ENCODE measurements at regions not wholly inside any gene's neighbourhood (a gene's known extent, or its start where the extent isn't known, plus 50 kb on each side); places are given as distances from the start of the nearest gene placed in this dataset.

DNA sequence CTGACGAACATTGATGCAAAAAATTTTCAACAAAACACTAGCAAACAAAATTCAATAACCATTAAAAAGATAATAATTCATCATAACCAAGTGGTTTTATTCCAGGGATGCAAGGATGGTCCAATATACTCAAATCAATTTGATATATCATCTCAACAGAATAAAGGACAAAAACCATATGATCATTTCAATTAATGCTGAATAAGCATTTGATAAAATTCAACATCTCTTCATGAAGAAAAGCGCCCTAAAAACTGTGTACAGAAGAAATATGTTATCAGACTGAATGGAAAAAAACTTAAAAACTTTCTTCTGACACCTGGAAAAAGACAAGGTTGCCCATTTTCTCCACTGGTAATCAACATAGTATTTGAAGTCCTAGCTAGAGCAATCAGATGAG is 720.3 kb upstream of the RGMB start:
- DNase-seq (ENCODE audit: low read depth in 3 of 3), result no peak

DNA sequence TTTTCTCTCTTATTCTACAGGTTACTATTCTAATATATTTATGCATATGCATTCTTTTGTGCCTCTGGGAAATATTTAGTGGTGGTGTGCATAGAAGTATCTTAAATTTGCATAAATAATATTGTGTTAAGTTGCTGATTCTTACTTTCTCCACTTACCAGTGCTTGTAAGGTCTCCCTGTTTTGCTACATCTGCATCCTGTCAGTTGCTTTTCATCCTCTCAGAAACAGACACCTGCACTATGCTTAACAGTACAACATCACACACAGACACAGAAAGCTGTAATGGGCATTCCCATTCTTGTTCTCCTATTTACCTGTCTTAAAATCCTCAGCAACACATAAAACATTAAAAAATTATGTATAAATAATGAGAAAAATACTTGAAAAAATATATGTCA is 713.3 kb upstream of the RGMB start:
- DNase-seq (ENCODE audit: low read depth in 3 of 3), result no peak

DNA sequence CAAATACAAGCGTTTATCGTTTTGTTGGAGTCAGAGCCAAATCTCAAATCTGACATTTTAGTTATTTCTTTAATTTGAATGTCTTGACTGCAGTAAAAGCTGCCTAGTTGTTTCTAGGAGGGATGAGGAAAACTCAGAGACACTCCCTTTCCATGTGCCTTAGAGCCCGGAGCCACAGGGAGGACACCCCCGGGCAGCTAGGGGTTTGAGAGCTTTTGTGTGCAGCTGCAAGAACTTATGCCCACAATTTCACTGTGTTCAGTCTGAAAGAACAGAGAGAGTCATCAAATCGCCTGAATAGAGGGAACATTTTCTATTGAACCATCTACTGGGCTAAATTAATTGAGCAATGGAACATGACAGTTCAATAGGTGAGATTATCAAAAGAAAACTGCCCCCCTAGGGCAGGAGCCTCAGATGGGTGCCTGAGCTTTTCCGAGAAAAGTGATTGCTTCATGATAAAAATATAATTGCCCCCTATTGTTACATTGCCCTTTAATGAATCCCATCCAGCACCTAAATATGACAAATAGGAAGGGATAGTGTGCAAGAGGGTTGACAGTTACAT is 709.3 kb upstream of the RGMB start:
- DNase-seq (ENCODE audit: low read depth in 3 of 3), result no peak

DNA sequence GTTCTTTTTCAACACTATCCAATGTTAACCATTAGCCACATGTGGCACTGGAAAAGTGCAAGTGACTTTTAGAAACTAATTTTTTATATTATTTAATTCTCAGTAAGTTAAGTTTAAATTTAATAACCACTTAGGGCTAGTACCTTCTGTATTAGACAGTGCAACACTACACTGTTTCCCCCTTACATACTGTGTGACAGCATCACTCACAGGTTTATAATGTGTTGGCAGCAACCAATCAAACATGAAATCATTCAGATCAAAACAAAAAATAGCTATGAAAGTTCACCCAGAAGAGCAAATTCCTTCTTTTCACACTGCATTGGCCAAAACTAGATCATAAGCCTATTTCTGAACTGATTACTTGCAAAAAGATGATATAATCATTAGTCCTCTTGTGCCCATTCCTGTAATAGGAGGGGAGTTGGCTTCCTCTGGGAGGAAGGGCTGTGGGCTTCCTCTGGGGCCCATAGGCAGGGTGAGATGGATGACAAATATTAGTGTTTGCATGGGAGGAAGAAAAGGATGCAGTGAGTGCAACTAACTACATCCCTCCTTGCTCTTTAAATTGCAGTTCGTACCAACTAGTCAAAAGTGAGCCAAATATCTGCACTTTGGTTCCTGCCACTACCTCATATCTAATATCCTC is 708.1 kb upstream of the RGMB start:
- DNase-seq (ENCODE audit: low read depth in 3 of 3), result no peak

DNA sequence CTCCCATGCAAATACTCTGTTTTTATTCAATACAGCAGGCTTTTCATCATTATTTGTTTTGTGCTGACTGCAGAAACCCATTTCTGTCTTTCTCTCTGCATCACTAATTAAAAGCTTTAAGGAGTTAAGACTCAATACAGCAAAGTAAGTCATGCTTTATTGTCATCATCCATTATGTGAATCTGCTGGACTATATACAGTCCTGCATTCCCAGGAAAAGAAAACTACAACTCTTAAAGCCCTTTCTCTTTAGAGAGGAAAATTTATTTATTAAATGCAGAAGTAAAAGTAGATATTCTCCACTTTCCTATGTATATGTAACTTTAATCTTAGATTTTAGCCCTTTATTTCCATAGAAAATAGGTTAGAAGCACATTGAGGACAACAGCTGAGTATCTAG is 706.6 kb upstream of the RGMB start:
- DNase-seq (ENCODE audit: low read depth in 3 of 3), result no peak

DNA sequence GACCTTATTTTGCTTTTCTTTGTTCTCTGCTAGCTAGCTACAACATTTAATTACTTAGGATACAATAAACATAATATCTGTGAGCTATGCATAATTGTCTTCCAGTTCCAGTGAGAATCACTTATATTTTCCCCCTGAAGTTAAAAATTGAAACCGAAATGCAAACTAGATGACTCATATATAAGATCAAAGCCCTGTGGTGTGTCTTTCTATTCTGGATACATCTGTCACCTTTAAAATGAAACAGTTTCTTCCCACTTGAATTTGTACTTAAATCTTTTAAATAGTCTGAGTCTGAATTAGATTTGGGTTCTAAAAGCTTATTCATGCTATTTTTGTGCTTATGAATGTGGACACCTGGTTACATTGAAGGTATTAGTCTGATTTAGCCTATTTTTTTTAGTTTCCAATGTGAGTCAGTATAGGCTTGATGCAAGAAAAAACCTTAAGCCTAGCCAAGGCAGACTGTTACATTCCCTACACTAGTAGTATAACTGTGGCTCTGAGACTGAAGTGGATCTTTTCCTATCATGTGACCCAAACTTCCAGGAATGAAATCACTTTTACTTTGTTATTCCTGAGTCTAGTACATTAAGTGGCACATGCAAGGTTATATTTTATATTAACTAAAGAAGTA is 703.5 kb upstream of the RGMB start:
- DNase-seq (ENCODE audit: low read depth in 3 of 3), result no peak

DNA sequence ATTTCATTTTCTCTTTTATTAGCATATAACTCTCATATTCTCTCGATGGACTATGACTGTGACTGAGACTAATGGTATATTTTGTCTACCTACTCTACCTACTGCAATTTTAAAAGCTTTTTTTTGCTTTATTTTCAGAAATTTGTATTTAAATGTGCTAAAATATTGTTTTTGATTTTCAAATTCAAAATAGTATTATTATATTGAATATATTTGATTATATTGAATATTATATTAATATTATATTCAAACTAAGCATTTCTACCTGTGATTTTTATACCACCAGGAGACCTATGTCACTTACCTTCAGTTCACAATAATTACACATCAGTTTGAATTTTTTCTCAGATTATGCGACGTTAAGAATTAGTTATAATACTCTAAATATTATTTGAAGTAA is 700.5 kb upstream of the RGMB start:
- no peak for DNase-seq (ENCODE audit: low read depth in 3 of 3)

DNA sequence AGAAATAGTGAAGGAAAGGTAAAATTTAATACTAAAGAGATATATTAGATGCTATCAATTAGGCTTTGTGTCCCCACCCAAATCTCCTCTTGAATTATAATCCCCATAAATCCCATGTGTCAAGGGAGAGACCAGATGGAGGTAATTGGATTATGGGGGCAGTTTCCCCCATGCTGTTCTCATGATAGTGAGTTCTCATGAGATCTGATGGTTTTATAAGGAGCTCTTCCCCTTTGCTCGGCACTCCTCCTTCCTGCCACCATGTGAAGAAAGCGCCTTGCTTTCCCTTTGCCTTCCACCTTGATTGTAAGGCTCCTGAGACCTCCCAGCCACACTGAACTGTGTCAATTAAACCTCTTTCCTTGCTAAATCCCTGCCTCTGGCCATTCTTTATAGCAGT is 697.0 kb upstream of the RGMB start:
- no peak for DNase-seq (ENCODE audit: low read depth in 3 of 3)

DNA sequence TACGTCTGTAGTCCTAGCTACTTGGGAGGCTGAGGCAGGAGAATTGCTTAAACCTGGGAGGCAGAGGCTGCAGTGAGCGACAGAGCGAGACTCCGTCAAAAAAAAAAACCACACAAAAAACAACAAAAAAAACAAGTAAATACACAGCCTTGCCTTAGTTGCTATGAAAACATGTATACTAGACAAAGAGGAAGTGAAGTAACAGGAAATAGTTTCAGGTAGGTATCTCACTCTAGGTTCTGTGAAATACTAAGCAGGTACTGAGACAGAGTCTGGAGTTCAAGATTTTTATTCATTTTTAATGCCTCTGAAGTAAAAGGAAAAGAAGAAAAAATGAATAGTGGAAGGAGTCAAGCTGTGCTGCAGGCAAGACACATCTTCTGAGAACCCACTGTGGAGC is 687.9 kb upstream of the RGMB start:
- DNase-seq (ENCODE audit: low read depth in 3 of 3), result no peak

DNA sequence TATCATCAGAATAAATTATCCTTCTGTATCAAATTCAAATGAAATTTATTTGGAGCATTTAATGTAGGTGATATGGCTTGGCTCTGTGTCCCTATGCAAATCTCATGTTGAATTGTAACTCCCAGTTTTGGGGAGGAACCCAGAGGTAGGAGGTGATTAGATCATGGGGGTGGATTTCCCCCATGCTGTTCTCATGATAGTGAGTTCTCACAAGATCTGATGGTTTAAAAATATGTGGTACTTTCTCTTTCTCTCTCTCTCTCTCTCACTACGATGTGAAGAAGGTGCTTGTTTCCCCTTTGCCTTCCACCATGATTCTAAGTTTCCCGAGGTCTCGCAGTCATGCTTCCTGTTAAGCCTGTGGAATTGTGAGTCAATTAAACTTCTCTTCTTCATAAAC is 678.4 kb upstream of the RGMB start:
- no peak for DNase-seq (ENCODE audit: low read depth in 3 of 3)

DNA sequence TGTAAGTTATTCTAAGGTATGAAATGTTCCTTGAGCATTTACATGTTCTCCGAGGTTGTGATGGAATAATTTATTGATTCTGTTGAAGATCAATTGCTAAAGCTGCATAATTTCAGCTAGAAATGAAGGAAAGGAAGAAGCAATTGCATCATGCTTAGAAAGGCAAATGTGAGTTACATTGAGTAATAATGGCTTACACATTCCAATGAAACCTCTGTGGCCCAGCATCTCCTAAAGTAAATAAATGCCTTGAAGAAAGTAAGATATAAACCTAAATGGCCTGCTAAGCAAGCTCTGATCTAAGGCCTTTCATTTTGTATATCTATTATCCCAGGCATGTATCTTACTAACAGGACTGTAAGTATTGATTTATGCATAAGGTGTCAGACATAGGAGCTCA is 677.3 kb upstream of the RGMB start:
- no peak for DNase-seq (ENCODE audit: low read depth in 3 of 3)

DNA sequence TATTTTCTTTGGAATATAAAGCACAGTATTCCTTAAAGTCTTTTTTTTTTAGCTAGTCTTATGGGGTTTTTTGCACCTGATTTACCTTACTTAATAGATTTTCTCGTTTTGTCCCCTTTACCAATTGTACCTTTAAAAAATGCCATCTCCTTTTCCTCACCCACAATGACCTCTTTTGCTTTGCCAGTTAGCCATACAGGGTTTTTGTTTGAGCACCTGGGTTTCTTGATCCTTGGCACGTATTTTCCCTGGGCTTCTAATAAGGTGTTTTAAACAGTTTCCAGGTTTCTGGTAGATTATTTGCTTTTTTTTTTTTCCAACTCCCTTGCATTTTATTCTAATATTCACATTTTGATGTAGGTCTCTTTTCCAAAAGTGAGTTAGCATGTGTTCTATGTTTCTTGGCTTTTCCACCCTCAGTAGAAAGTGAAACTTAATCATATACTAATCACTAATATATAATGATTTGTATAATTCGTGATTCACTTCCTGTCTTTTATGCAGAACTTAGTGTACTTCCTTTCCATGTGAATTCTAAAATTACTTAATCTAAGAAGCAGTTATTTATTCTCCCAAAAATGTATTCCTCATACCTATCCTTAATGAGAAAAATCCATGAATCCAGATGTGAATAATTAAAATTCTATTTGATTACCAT is 673.9 kb upstream of the RGMB start:
- DNase-seq (ENCODE audit: low read depth in 3 of 3), result no peak

DNA sequence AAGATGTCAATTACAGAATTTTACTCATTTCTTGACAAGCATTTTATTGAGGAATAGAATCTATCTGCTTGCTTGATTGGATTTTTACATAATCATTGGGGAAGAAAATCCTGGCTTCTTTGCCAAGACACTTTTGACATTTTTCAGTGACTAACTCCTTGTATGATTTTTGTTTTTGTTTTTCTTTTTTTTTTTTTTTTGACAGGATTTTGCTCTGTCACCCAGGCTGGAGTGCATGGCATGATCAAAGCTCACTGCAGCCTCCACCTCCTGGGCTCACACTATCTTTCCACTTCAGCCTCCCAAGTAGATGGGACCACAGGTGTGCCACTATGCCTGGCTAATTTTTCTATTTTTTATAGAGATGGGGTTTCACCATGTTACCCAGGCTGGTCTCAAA is 672.3 kb upstream of the RGMB start:
- DNase-seq (ENCODE audit: low read depth in 3 of 3), result no peak

DNA sequence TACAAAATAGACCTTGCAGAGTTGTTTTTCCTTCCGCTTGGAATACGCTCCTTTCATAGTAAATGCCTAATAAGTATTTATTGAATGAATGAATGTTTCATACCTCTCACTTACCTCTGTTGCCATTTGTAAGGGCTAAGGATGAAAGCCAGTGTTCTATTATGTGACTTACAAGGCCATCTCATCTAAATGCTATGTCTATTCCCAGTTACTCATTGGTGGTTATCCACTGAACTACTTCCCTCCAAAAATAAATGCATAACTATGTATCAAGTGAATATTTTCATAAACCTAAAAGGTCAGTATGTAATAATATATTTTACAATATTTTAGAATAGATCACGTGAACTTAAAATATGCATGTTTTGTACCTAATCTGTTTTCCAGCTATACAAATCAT is 670.5 kb upstream of the RGMB start:
- no peak for DNase-seq (ENCODE audit: low read depth in 3 of 3)

DNA sequence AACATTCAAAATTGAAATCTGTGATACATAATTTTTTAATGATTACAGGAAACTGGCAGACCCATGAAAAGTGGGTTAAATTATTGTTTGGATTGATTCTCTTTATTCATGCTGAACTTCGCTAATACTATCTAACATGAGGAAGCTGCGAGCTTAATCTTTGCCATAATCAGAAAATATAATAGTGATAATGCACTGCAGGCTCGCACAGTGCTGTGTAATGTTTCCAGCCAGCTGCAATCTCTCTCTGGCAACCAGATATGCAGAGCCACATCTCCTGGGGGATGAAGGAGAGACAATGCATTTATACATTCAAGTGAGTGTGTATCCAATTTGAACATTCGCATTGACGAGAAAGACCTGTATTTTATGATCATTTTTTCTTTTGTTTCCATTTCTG is 669.7 kb upstream of the RGMB start:
- no peak for DNase-seq (ENCODE audit: low read depth in 3 of 3)

DNA sequence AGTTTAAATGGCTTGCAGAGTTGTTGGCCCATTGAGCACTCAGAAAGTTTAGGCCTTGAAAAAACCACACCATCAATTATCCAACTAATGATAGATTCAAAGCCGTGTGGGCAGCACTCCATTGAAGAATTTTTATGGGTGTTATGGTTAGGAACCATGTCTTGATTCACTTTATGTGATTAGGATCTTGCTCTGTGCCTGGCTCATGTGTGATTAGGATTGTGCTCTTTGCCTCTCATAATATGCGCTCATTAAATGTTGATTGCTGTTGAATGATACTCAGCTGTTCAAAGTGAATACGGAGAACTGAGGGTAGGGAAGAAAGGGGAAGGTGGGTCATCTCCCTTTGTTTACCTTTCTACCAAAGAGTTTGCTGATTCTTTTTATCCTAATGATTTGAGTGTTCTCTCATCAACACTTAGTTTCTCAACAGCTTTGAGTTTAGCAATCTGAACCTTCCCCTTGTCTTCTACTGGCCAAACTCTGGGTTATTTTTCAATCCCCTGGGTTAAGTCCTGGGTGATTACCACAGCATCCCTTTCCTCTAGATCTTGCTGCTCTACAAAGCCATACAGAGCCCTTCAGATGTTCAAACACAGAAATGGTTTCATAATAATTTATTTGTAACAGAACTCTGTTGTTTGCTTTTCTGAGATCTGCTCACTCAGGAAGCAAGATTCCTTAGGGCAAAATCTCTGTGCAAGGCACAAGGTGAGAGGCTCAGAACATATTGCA is 668.8 kb upstream of the RGMB start:
- DNase-seq (ENCODE audit: low read depth in 3 of 3), result no peak

DNA sequence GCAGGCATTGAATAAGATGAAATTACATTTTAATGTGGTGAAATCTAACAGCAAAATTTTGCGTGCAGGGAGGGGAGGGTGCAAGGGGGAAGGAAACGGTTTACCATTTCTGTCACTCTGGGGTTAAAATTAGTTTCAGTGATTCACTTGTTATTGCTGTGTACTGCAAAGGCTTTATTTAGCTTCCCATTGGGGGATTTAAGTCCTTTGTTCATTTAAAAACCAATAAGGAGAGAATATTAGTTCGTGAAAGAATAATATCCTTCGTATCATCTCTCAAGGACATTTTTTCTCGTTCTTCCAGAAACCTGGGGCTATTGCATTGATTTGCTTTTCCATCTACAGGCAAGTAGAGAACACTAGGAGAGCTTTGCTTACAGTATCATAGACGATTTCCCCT is 667.8 kb upstream of the RGMB start:
- DNase-seq (ENCODE audit: low read depth in 3 of 3), result no peak

DNA sequence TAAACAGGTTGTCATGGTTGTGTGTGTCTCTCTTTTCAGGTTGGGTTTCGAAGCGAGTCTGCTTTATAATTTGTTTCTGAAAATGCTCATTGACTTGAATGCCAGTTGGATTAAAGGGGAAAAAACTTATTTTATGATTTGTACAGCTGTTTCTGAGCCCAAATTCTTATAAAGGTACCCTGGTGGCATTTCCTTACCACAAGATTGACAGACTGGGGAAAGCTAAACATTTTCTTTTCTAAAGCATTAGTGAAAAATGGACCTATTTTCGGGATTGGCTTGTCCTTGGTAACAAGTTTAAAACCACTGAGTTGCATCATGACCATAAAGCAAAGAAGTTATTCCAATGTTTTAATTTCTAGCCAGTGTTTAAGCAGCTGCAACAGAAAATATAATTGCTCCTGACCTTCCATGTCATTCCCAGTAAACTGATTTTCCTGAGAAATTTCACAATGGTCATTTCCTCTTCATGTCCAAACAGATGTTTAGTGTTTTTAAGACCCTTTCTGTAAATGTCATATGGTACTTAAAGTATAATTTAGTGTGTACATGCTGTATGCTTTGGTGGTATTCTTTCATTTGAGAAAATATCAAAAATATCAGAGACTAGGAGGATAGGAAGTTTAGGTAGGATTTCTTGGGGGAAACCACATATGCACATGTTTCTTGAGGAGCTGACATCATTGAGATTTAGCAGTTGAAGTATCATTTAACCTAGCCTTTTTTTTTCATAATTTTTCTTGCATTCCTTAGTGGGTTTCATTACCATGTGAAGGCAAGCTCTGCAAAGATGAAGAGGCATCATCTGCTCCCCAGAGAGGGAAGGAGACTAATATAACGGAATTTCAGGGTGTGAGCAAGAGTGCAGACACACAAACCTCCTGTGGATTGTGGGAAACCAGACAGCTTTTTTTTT is 667.1 kb upstream of the RGMB start:
- no peak for DNase-seq (ENCODE audit: low read depth in 3 of 3)

DNA sequence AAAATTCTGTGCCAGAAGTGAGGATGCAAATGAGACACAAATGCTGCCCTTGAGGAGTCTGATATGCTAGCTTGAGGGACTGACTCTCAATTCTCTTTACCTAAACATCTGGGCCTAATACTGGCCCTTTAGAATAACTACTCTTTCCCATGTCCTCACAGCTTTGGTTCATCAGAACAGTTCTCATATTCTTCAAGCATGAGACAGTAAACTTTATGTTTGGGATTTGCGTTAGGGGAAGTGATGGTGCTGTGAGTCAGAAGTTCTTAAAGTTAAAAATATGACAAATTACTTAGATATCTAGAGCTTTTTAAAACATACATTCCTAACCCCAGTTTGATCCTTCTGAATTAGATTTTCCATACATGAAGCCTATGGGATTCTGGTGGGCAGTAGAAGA is 665.0 kb upstream of the RGMB start:
- DNase-seq (ENCODE audit: low read depth in 3 of 3), result no peak

DNA sequence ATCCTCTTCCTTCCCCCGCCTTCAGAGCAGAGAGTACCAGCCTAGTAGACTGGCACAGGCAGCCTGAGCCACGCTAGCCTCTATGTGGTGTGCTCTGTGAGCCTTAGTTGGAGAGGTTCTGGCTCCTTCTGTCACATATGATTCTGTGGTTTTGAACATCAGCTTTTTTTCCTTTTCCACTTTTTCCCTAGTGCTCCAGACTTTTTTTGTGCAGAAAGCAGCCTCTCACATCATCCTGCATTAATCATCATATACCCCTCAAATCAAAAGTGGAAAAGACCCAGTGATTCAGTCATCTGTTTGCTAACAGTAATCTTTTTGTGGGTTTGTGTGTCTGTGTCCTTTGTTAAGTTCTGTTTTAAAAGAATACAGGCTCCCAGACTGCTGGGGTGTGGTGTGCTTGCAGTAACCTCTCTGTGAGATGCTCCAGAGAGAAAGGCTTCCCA is 663.9 kb upstream of the RGMB start:
- no peak for DNase-seq (ENCODE audit: low read depth in 3 of 3)

DNA sequence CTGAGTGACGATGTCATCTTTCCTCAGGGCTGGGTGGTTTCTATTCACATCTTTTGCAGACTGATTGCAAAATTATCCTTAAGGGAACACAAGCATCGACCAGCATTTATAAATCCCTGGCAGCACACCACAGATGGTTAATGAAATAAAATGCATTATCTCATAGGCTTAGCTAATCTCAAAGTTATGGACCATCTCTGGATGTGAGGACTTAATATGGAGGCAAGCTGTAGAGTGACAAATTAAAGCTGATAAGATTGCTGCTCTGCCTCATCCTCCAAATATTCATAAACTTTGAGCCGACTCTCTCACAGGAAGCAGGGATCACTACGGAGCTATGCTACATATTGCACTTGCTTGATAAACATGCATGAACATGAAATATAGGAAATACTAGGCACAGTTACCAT is 663.2 kb upstream of the RGMB start:
- DNase-seq (ENCODE audit: low read depth in 3 of 3), result no peak

All from stimulated activated CD4-positive, alpha-beta T cell treated with anti-CD3 and anti-CD28 coated beads, TNF-alpha, amount 100 ng/mL, for 48 hours (primary cell).